ENCODE measurements at regions not wholly inside any gene's neighbourhood (a gene's known extent, or its start where the extent isn't known, plus 50 kb on each side); places are given as distances from the start of the nearest gene placed in this dataset.

DNA sequence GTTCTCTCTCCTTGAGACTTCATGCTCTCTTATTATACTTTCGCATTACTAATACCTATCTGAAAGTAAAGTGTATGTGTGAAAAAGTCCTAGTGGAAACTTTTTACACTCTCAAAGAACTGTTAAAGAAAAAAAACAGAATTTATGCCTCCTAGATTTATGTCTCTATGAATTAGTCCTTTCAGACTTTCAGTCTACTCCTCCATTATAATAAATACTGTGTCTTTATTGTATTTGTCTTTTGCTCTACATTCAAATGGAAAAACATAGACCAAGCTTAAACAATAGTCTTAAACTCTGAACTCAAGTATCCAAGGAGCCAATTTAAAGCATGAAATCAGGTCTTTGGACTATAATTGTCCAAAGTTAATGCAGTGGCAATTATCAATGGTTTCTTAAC, 1449.0 kb downstream of the PLA2G4A start:
- no peak for DNase-seq
- no peak for TF ChIP-seq POLR2A (IDR thresholded peaks at IDR 0.05)
- Histone ChIP-seq H3K9me3 (no peaks in the 10 kb centered on the region), H3K4me1 (no peaks in the 10 kb centered on the region), H3K27me3 (no peaks in the 10 kb centered on the region), H3K27ac (no peak overlapping the region), H3K36me3 (no peaks in the 10 kb centered on the region), H3K4me3 (no peak overlapping the region)
- WGBS, 2 donors, result 94 to 97% methylated on average over 1 of the region's 1 CpG
- intact Hi-C loops (cut with DNase I), result no loop called here

DNA sequence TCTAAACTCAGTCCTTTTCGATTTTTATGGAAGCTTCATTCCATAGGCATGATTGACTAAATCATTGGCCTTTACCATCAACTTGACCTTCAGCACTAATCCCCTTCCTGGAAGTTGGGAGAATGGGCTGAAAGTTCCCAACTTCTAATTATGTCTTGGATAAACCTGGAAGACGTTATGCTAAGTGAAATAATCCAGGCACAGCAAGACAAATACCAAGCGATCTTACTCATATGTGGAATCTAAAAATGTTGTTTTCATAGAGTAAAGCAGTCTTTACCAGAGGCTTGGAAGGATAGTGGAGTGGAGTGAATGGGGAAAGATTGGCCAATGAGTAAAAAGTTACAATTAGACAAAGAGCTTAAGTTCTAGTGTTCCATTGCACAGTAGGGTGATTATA, 1453.2 kb downstream of the PLA2G4A start:
- WGBS, 2 donors, result 40 to 56% methylated on average over 3 of the region's 3 CpGs
- H3K36me3 ChIP-seq, result no peaks in the 10 kb centered on the region

DNA sequence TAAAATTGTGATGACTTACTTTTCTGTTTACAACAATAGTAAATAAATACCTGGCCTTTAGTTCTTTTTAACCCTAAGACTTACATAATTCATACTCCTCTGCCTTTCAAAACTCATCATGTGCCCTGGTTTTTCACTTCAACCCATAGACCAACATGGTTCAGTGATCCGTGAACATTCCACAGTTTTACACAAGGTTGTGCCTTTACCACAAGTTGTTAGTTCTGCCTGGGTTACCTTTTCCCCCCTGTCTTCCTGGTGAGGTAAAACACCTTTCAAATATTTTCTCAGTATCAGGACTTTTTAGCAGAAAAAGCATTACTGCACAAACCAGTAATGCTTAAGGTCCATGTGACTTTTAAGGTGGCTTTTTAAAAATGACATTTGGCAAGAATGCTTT, 1466.4 kb downstream of the PLA2G4A start:
- Histone ChIP-seq H3K36me3 (no peaks in the 10 kb centered on the region), H3K9me3 (no peaks in the 10 kb centered on the region), H3K4me3 (no peak overlapping the region), H3K27ac (no peak overlapping the region), H3K4me1 (no peaks in the 10 kb centered on the region), H3K27me3 (no peaks in the 10 kb centered on the region)
- whole genome bisulfite sequencing, 2 donors, result 78 to 81% methylated on average over 1 of the region's 1 CpG
- no peak for DNase-seq
- TF ChIP-seq POLR2A (IDR thresholded peaks at IDR 0.05), result no peak
- TF ChIP-seq, protein P1, sequence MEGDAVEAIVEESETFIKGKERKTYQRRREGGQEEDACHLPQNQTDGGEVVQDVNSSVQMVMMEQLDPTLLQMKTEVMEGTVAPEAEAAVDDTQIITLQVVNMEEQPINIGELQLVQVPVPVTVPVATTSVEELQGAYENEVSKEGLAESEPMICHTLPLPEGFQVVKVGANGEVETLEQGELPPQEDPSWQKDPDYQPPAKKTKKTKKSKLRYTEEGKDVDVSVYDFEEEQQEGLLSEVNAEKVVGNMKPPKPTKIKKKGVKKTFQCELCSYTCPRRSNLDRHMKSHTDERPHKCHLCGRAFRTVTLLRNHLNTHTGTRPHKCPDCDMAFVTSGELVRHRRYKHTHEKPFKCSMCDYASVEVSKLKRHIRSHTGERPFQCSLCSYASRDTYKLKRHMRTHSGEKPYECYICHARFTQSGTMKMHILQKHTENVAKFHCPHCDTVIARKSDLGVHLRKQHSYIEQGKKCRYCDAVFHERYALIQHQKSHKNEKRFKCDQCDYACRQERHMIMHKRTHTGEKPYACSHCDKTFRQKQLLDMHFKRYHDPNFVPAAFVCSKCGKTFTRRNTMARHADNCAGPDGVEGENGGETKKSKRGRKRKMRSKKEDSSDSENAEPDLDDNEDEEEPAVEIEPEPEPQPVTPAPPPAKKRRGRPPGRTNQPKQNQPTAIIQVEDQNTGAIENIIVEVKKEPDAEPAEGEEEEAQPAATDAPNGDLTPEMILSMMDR (IDR thresholded peaks at IDR 0.05), result no peak
- intact Hi-C loops (cut with DNase I), result no loop called here

More for the DNA sequence above, 1453.2 kb downstream of the PLA2G4A start:
- no peak overlapping the region for H3K27ac ChIP-seq
- intact Hi-C loops (cut with DNase I), result no loop called here
- no peaks in the 10 kb centered on the region for H3K9me3 ChIP-seq
- no peak for TF ChIP-seq POLR2A (IDR thresholded peaks at IDR 0.05)
- H3K27me3 ChIP-seq, result no peaks in the 10 kb centered on the region
- no peaks in the 10 kb centered on the region for H3K4me1 ChIP-seq
- H3K4me3 ChIP-seq, result no peak overlapping the region
- no peak for DNase-seq

DNA sequence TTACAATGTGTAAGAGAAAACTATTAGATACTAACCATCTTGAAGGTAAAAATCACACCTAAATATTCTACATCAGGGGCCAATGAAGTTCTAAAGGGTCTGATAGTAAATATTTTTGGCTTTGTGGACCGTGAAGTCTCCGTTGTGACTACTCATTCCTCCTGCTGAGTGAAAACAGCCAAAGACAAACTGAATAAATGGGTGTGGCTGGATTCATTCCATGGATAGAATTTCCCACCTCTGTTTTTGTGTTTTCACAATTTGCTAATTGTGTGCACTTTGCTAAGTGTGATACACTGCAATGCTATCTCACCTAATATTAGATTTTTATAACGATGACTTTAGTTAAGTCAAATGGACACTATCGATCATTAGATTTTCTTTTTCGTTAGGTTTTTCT, 1474.0 kb downstream of the PLA2G4A start:
- H3K27ac ChIP-seq, result no peak overlapping the region
- no peaks in the 10 kb centered on the region for H3K36me3 ChIP-seq
- no peaks in the 10 kb centered on the region for H3K27me3 ChIP-seq
- TF ChIP-seq, protein P1 (IDR thresholded peaks at IDR 0.05), result no peak
- TF ChIP-seq POLR2A (IDR thresholded peaks at IDR 0.05), result no peak
- H3K4me1 ChIP-seq, result no peaks in the 10 kb centered on the region
- DNase-seq, result no peak
- H3K9me3 ChIP-seq, result no peaks in the 10 kb centered on the region
- intact Hi-C loops (cut with DNase I), result no loop called here
- WGBS, 2 donors, result 70 to 75% methylated on average over 5 of the region's 5 CpGs
- H3K4me3 ChIP-seq, result no peak overlapping the region

DNA sequence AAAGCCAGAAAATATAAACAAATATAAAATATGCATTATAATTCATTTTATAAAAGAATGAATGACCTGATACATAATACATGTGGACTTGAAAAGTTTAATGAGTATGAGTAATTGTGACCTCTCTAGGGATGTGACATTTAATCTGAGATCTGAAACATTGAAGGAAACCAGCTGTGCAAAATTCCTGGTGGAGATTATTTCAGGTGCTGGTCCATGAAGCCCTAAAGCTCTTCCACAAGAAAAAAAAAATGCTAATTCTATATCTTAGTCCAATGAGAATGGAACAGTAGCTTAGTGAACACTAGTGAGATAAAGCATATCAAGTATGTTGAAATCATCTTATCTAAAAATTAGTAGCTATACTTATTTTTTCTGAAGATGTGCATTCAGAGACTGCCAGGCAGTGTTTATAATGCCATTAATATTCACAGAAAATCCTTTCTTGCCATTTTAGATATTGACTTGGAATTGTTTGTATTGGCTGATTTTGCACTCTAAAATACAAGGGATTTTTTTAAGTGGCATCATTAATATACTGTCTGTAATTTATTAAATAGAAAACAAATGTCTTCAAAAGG, 1485.9 kb downstream of the PLA2G4A start:
- intact Hi-C loops (cut with DNase I), result no loop called here

DNA sequence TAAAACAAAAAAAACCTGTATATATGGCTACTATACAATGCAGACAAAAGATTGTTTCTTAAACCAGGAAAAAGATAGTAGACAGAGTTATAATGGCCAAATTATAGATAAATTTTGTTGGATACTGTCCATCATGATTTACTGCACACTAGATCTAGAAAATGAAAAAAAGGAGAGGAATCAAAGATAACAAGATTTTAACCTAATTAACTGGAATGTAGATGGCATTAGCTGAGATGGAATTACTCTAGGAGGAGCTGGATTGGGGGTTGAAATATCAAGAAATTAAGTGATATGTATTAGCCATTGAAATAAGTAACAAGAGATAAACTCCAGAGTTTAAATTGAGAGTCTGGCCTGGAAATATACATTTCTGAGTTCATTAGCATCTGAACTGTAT, 1489.1 kb downstream of the PLA2G4A start:
- TF ChIP-seq, protein P1 (IDR thresholded peaks at IDR 0.05), result no peak
- no peak for TF ChIP-seq POLR2A (IDR thresholded peaks at IDR 0.05)
- intact Hi-C loops (cut with DNase I), result no loop called here
- H3K4me1 ChIP-seq, result no peaks in the 10 kb centered on the region
- H3K9me3 ChIP-seq, result no peaks in the 10 kb centered on the region
- no peak overlapping the region for H3K4me3 ChIP-seq
- no peaks in the 10 kb centered on the region for H3K36me3 ChIP-seq
- no peak for DNase-seq
- H3K27ac ChIP-seq, result no peak overlapping the region
- no peaks in the 10 kb centered on the region for H3K27me3 ChIP-seq

More for the DNA sequence above, 1485.9 kb downstream of the PLA2G4A start:
- H3K4me3 ChIP-seq, result no peak overlapping the region
- no peaks in the 10 kb centered on the region for H3K9me3 ChIP-seq
- H3K36me3 ChIP-seq, result no peaks in the 10 kb centered on the region
- DNase-seq, result no peak
- no peak overlapping the region for H3K27ac ChIP-seq
- no peak for TF ChIP-seq POLR2A (IDR thresholded peaks at IDR 0.05)
- TF ChIP-seq, protein P1 (IDR thresholded peaks at IDR 0.05), result no peak
- H3K4me1 ChIP-seq, result no peaks in the 10 kb centered on the region
- no peaks in the 10 kb centered on the region for H3K27me3 ChIP-seq

Data from esophagus squamous epithelium (tissue), 5 donors.